Ishikawa (cell line): ENCODE measurements at regions not wholly inside any gene's neighbourhood (a gene's known extent, or its start where the extent isn't known, plus 50 kb on each side); places are given as distances from the start of the nearest gene placed in this dataset.

Experiments
- CEBPB ChIP-seq: IDR thresholded peaks from 2 replicates; pipeline ENCODE4 v1.6.1; 2012
- EP300 ChIP-seq: IDR thresholded peaks from 2 replicates; pipeline ENCODE4 v1.6.1; 2012; ENCODE audit warnings: borderline replicate concordance
- FOXM1 ChIP-seq: IDR thresholded peaks from 2 replicates; pipeline ENCODE4 v1.6.1; 2012; ENCODE audit warnings: low read depth, borderline replicate concordance
- RAD21 ChIP-seq: IDR thresholded peaks from 2 replicates; pipeline ENCODE4 v1.6.1; 2012; ENCODE audit warnings: low read depth
- TF ChIP-seq, protein P1 (sequence below): IDR thresholded peaks from 2 replicates; pipeline ENCODE4 v1.6.1; 2012; ENCODE audit warnings: low read depth, mild to moderate bottlenecking

GRCh38 chr13:73948848-73949529 lies 185.2 kb downstream of the KLF12 start:
- TF ChIP-seq RAD21, result no peak
- TF ChIP-seq EP300, result no peak
- TF ChIP-seq, protein P1, sequence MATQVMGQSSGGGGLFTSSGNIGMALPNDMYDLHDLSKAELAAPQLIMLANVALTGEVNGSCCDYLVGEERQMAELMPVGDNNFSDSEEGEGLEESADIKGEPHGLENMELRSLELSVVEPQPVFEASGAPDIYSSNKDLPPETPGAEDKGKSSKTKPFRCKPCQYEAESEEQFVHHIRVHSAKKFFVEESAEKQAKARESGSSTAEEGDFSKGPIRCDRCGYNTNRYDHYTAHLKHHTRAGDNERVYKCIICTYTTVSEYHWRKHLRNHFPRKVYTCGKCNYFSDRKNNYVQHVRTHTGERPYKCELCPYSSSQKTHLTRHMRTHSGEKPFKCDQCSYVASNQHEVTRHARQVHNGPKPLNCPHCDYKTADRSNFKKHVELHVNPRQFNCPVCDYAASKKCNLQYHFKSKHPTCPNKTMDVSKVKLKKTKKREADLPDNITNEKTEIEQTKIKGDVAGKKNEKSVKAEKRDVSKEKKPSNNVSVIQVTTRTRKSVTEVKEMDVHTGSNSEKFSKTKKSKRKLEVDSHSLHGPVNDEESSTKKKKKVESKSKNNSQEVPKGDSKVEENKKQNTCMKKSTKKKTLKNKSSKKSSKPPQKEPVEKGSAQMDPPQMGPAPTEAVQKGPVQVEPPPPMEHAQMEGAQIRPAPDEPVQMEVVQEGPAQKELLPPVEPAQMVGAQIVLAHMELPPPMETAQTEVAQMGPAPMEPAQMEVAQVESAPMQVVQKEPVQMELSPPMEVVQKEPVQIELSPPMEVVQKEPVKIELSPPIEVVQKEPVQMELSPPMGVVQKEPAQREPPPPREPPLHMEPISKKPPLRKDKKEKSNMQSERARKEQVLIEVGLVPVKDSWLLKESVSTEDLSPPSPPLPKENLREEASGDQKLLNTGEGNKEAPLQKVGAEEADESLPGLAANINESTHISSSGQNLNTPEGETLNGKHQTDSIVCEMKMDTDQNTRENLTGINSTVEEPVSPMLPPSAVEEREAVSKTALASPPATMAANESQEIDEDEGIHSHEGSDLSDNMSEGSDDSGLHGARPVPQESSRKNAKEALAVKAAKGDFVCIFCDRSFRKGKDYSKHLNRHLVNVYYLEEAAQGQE, result no peak
- no peak for TF ChIP-seq FOXM1
- TF ChIP-seq CEBPB, result no peak
